ENCODE measurements at regions not wholly inside any gene's neighbourhood (a gene's known extent, or its start where the extent isn't known, plus 50 kb on each side); places are given as distances from the start of the nearest gene placed in this dataset.

GRCh38 chr3:186477033-186477432, 67.1 kb downstream of the CRYGS start:
- no peak for DNase-seq
- no peak overlapping the region for H3K4me3 ChIP-seq
- H3K4me1 ChIP-seq: no peaks in the 10 kb centered on the region
- H3K36me3 ChIP-seq (ENCODE audit: low read depth, missing control alignments): no peaks in the 10 kb centered on the region
- WGBS, 2 donors: 56 to 77% methylated on average over 8 of the region's 8 CpGs
- no peaks in the 10 kb centered on the region for H3K27me3 ChIP-seq
- H3K27ac ChIP-seq: no peak overlapping the region
- H3K9me3 ChIP-seq: no peaks in the 10 kb centered on the region
- no peak for TF ChIP-seq POLR2A (IDR thresholded peaks at IDR 0.05)
- TF ChIP-seq CTCF (IDR thresholded peaks at IDR 0.05): no peak
- intact Hi-C loops (cut with DNase I; ENCODE audit: low total_unique reads): no loop called here

GRCh38 chr3:186476541-186476940, 67.6 kb downstream of the CRYGS start:
- H3K4me1 ChIP-seq: no peaks in the 10 kb centered on the region
- TF ChIP-seq POLR2A (IDR thresholded peaks at IDR 0.05) (no peak), CTCF (IDR thresholded peaks at IDR 0.05) (no peak)
- 69 to 95% methylated on average over 2 of the region's 2 CpGs for whole genome bisulfite sequencing, 2 donors

GRCh38 chr3:186476044-186476468, 68.1 kb downstream of the CRYGS start:
- H3K36me3 ChIP-seq (ENCODE audit: low read depth, missing control alignments): no peaks in the 10 kb centered on the region
- intact Hi-C loops (cut with DNase I; ENCODE audit: low total_unique reads): no loop called here
- H3K4me1 ChIP-seq: no peaks in the 10 kb centered on the region
- no peak for DNase-seq
- no peak overlapping the region for H3K27ac ChIP-seq
- WGBS, 2 donors: 82 to 85% methylated on average over 3 of the region's 3 CpGs
- H3K9me3 ChIP-seq: no peaks in the 10 kb centered on the region
- no peak overlapping the region for H3K4me3 ChIP-seq
- no peaks in the 10 kb centered on the region for H3K27me3 ChIP-seq
- TF ChIP-seq POLR2A (IDR thresholded peaks at IDR 0.05): no peak
- TF ChIP-seq CTCF (IDR thresholded peaks at IDR 0.05): no peak

More at GRCh38 chr3:186476541-186476940, 67.6 kb downstream of the CRYGS start:
- Histone ChIP-seq H3K4me3 (no peak overlapping the region), H3K9me3 (no peaks in the 10 kb centered on the region), H3K36me3 (ENCODE audit: low read depth, missing control alignments) (no peaks in the 10 kb centered on the region), H3K27ac (no peak overlapping the region), H3K27me3 (no peaks in the 10 kb centered on the region)
- intact Hi-C loops (cut with DNase I; ENCODE audit: low total_unique reads): no loop called here
- DNase-seq: no peak

- Histone ChIP-seq H3K9me3 (no peaks in the 10 kb centered on the region), H3K27me3 (no peaks in the 10 kb centered on the region), H3K27ac (no peak overlapping the region), H3K36me3 (ENCODE audit: low read depth, missing control alignments) (no peaks in the 10 kb centered on the region), H3K4me3 (no peak overlapping the region), H3K4me1 (no peaks in the 10 kb centered on the region)
- WGBS, 2 donors: 64 to 79% methylated on average over 2 of the region's 2 CpGs
- TF ChIP-seq POLR2A (IDR thresholded peaks at IDR 0.05): no peak
- TF ChIP-seq CTCF (IDR thresholded peaks at IDR 0.05): no peak
- DNase-seq: no peak
- intact Hi-C loops (cut with DNase I; ENCODE audit: low total_unique reads): no loop called here
These were observed 71.0 kb downstream of the CRYGS start for GRCh38 chr3:186473166-186473565.

GRCh38 chr3:186472456-186473008, 71.6 kb downstream of the CRYGS start:
- Histone ChIP-seq H3K9me3 (no peaks in the 10 kb centered on the region), H3K27me3 (no peaks in the 10 kb centered on the region), H3K4me3 (no peak overlapping the region), H3K36me3 (ENCODE audit: low read depth, missing control alignments) (no peaks in the 10 kb centered on the region), H3K27ac (no peak overlapping the region), H3K4me1 (no peaks in the 10 kb centered on the region)
- no peak for DNase-seq
- TF ChIP-seq POLR2A (IDR thresholded peaks at IDR 0.05) (no peak), CTCF (IDR thresholded peaks at IDR 0.05) (no peak)
- WGBS, 2 donors: 91 to 95% methylated on average over 8 of the region's 8 CpGs
- intact Hi-C loops (cut with DNase I; ENCODE audit: low total_unique reads): no loop called here

All from testis (tissue), 2 donors.